IMR-90 (cell line): ENCODE measurements at regions not wholly inside any gene's neighbourhood (a gene's known extent, or its start where the extent isn't known, plus 50 kb on each side); places are given as distances from the start of the nearest gene placed in this dataset.

Experiments
- ATAC-seq: fragments of 200-7000 bp; cut with Tn5 transposase; 2 replicates; pipeline ENCODE4 v1.9.1; 2020; ENCODE audit warnings: low read depth, mild to moderate bottlenecking, moderate library complexity
- BruUV-seq: library from RNA; stranded (reverse); fragments of 400-500 nt; replicated peaks from 2 replicates; lab custom pipeline; 2021; lab: Mats Ljungman, UMichigan
- CTCF ChIA-PET: fragments of 300-600 bp; formaldehyde crosslinking; extraction: SDS; loops from one replicate; lab custom pipeline; 2021; ENCODE audit warnings: antibody characterized with exemption; lab: Yijun Ruan, JAX
- POLR2A ChIA-PET: fragments of 300-600 bp; sonication (Branson Sonifier 250); formaldehyde crosslinking; loops from one replicate; lab custom pipeline; 2022; ENCODE audit warnings: antibody characterized with exemption; ENCODE audit not compliant: unreplicated experiment; lab: Charles Lee
- DNase-seq: peaks from one replicate; pipeline ENCODE4 v3.0.0; 2013
- H2AFZ ChIP-seq: replicated peaks from 2 replicates; pipeline ENCODE3; 2013; ENCODE audit warnings: low read length, mild to moderate bottlenecking; ENCODE audit not compliant: poor library complexity
- H2AK5ac ChIP-seq: 2 replicates; pipeline ENCODE4 v1.6.1; 2013; ENCODE audit warnings: low read depth, low read length, inconsistent platforms
- H2AK9ac ChIP-seq: replicated peaks from 2 replicates; pipeline ENCODE3; 2013; ENCODE audit warnings: mild to moderate bottlenecking, low read depth, low read length, moderate library complexity; ENCODE audit not compliant: poor library complexity
- H2BK120ac ChIP-seq: 2 replicates; pipeline ENCODE4 v1.6.1; 2013; ENCODE audit warnings: low read depth, low read length, inconsistent platforms
- H2BK15ac ChIP-seq: 3 replicates; pipeline ENCODE4 v1.6.1; 2013; ENCODE audit warnings: low read depth, low read length, inconsistent platforms
- H2BK20ac ChIP-seq: 2 replicates; pipeline ENCODE4 v1.6.1; 2013; ENCODE audit warnings: low read depth, mild to moderate bottlenecking, inconsistent platforms, low read length, moderate library complexity
- H2BK5ac ChIP-seq: 2 replicates; pipeline ENCODE4 v1.6.1; 2013; ENCODE audit warnings: mild to moderate bottlenecking, low read depth, low read length, inconsistent platforms; ENCODE audit not compliant: poor library complexity, severe bottlenecking
- H3K14ac ChIP-seq: replicated peaks from 2 replicates; pipeline ENCODE4 v1.6.1; 2013; ENCODE audit warnings: low read depth, low read length, inconsistent platforms
- H3K18ac ChIP-seq: 2 replicates; pipeline ENCODE4 v1.6.1; 2013; ENCODE audit warnings: low read depth, low read length, control low read depth
- H3K23ac ChIP-seq: 2 replicates; pipeline ENCODE4 v1.6.1; 2013; ENCODE audit warnings: low read depth, low read length, inconsistent platforms
- H3K27ac ChIP-seq: 2 replicates; pipeline ENCODE4 v1.5.1; 2013; ENCODE audit warnings: mild to moderate bottlenecking, control low read depth, low read length; ENCODE audit not compliant: insufficient read depth
- H3K27me3 ChIP-seq: 2 replicates; pipeline ENCODE4 v1.6.1; 2013; ENCODE audit warnings: low read length; ENCODE audit not compliant: control insufficient read depth, insufficient read depth
- H3K36me3 ChIP-seq: 2 replicates; pipeline ENCODE4 v1.6.1; 2013; ENCODE audit warnings: low read length, mixed read lengths; ENCODE audit not compliant: control insufficient read depth, insufficient read depth
- H3K4ac ChIP-seq: 2 replicates; pipeline ENCODE4 v1.6.1; 2013; ENCODE audit warnings: low read depth, low read length, inconsistent platforms
- H3K4me1 ChIP-seq: 2 replicates; pipeline ENCODE4 v1.6.1; 2013; ENCODE audit warnings: low read length, mixed read lengths; ENCODE audit not compliant: control insufficient read depth, insufficient read depth
- H3K4me2 ChIP-seq: 2 replicates; pipeline ENCODE4 v1.6.1; 2013; ENCODE audit warnings: low read depth, mild to moderate bottlenecking, control low read depth, low read length, moderate library complexity
- H3K4me3 ChIP-seq: 2 replicates; pipeline ENCODE4 v1.5.1; 2013; ENCODE audit warnings: low read depth, mild to moderate bottlenecking, control low read depth, low read length, moderate library complexity; ENCODE audit not compliant: insufficient read depth
- H3K56ac ChIP-seq: 2 replicates; pipeline ENCODE4 v1.6.1; 2013; ENCODE audit warnings: low read length, inconsistent platforms; ENCODE audit not compliant: insufficient read depth; ENCODE audit errors: extremely low read depth
- H3K79me1 ChIP-seq, 2 experiments: 2 replicates each; pipeline ENCODE4 v1.6.1; 2013; ENCODE audit warnings: low read length in 2 of 2, inconsistent platforms in 1 of 2, low read depth in 1 of 2
- H3K9ac ChIP-seq: 2 replicates; pipeline ENCODE4 v1.6.1; 2013; ENCODE audit warnings: low read depth, low read length, control low read depth
- H3K9me1 ChIP-seq: 2 replicates; pipeline ENCODE4 v1.6.1; 2013; ENCODE audit warnings: low read length, inconsistent platforms; ENCODE audit not compliant: insufficient read depth
- H3K9me3 ChIP-seq: 2 replicates; pipeline ENCODE4 v1.6.1; 2013; ENCODE audit warnings: low read length; ENCODE audit not compliant: control insufficient read depth, insufficient read depth
- H4K20me1 ChIP-seq: 2 replicates; pipeline ENCODE4 v1.6.1; 2013; ENCODE audit warnings: low read length, inconsistent platforms; ENCODE audit not compliant: insufficient read depth
- H4K5ac ChIP-seq: 2 replicates; pipeline ENCODE4 v1.6.1; 2013; ENCODE audit warnings: mild to moderate bottlenecking, low read depth, low read length, control low read depth
- H4K8ac ChIP-seq, 2 experiments: 2 replicates each; pipeline ENCODE4 v1.6.1; 2013; ENCODE audit warnings: low read depth in 2 of 2, low read length in 2 of 2, control low read depth in 1 of 2, inconsistent platforms in 1 of 2
- H4K91ac ChIP-seq: 2 replicates; pipeline ENCODE4 v1.6.1; 2013; ENCODE audit warnings: low read depth, low read length, inconsistent platforms; ENCODE audit not compliant: insufficient read depth
- BHLHE40 ChIP-seq: fragments of 150-350 bp; IDR thresholded peaks from 2 replicates; pipeline ENCODE4 v1.6.1; 2016; ENCODE audit warnings: mild to moderate bottlenecking, low read depth, low read length
- CEBPB ChIP-seq: IDR thresholded peaks from 2 replicates; pipeline ENCODE4 v1.6.1; 2012; ENCODE audit warnings: low read depth, low read length, improper control_type of control experiment
- CTCF ChIP-seq: conservative IDR thresholded peaks from 2 replicates; pipeline ENCODE4 v1.5.1; 2012; ENCODE audit warnings: mild to moderate bottlenecking, low read depth, low read length, improper control_type of control experiment
- MAFK ChIP-seq: IDR thresholded peaks from 2 replicates; pipeline ENCODE4 v1.6.1; 2012; ENCODE audit warnings: low read depth, low read length, improper control_type of control experiment
- MAZ ChIP-seq: IDR thresholded peaks from 2 replicates; pipeline ENCODE4 v1.6.1; 2012; ENCODE audit warnings: low read depth, mild to moderate bottlenecking, low read length, improper control_type of control experiment, moderate library complexity, borderline replicate concordance
- MXI1 ChIP-seq: IDR thresholded peaks from 2 replicates; pipeline ENCODE4 v1.6.1; 2012; ENCODE audit warnings: low read depth, mild to moderate bottlenecking, low read length, moderate library complexity, borderline replicate concordance
- POLR2A ChIP-seq: IDR thresholded peaks from 2 replicates; pipeline ENCODE4 v1.6.1; 2012; ENCODE audit warnings: mild to moderate bottlenecking, low read depth, low read length
- RCOR1 ChIP-seq: IDR thresholded peaks from 2 replicates; pipeline ENCODE4 v1.6.1; 2012; ENCODE audit warnings: mild to moderate bottlenecking, low read length, improper control_type of control experiment; ENCODE audit not compliant: insufficient replicate concordance
- RFX5 ChIP-seq: IDR thresholded peaks from 2 replicates; pipeline ENCODE4 v1.8.0; 2012; ENCODE audit warnings: low read depth, mild to moderate bottlenecking, low read length, moderate library complexity
- SMC3 ChIP-seq: fragments of 150-350 bp; IDR thresholded peaks from 2 replicates; pipeline ENCODE4 v1.6.1; 2016; ENCODE audit warnings: low read depth, mild to moderate bottlenecking, antibody characterized with exemption, low read length, moderate library complexity
- WGBS, 2 experiments: methylation state at CpG; one replicate each; pipeline versions ENCODE4 v1.1.5 to v1.1.7; 2013; ENCODE audit warnings: missing lambda C conversion rate in 2 of 2; ENCODE audit not compliant: insufficient read length in 1 of 2; ENCODE audit errors: extremely low coverage in 2 of 2; 5-methylcytosine and 5-hydroxymethylcytosine counted together
- dilution Hi-C: fragments of 300-500 bp; cut with HindIII; formaldehyde crosslinking; loops from one replicate; pipeline ENCODE4 v1.14.3; 2018; ENCODE audit warnings: low sequenced_read_pairs; ENCODE audit not compliant: unreplicated experiment
- in situ Hi-C: fragments of 300-500 bp; cut with MboI; formaldehyde crosslinking; loops from 3 replicates; pipeline ENCODE4 v1.14.3; 2019; ENCODE audit warnings: low sequenced_read_pairs, inconsistent platforms, mixed read lengths
- intact Hi-C: fragments of 100-400 bp; cut with micrococcal nuclease; formaldehyde crosslinking; loops from 2 replicates; pipeline ENCODE4 v1.10.0; 2022
- TF ChIP-seq, protein P1 (sequence below): fragments of 150-350 bp; IDR thresholded peaks from 2 replicates; pipeline ENCODE4 v1.6.1; 2016; ENCODE audit warnings: low read depth, mild to moderate bottlenecking, low read length, moderate library complexity, borderline replicate concordance

GRCh38 chr2:151120011-151120410 lies 141.7 kb downstream of the RBM43 start:
- POLR2A ChIA-PET = no interaction called here
- 100% methylated on average over 1 of the region's 2 CpGs; no CpG with 5 or more reads in 1 of the 2 experiments for WGBS, 2 experiments
- ATAC-seq = no peak

More at GRCh38 chr2:151120011-151120410, 141.7 kb downstream of the RBM43 start:
- H3K4me3 ChIP-seq = no peak overlapping the region
- dilution Hi-C loops = no loop called here
- DNase-seq = no peak
- peaks cover 3% of the 10 kb centered on the region; the same call in 1 of the 2 replicates for H3K27me3 ChIP-seq
- intact Hi-C loops = no loop called here
- no peak overlapping the region for H3K56ac ChIP-seq
- no peaks in the 10 kb centered on the region for H3K36me3 ChIP-seq
- no peak overlapping the region for H2BK15ac ChIP-seq
- no peak overlapping the region for H2BK5ac ChIP-seq
- H4K8ac ChIP-seq = no peak overlapping the region
- no peaks in the 10 kb centered on the region for H3K9me1 ChIP-seq
- in situ Hi-C loops = no loop called here
- H4K5ac ChIP-seq = no peak overlapping the region
- H2BK20ac ChIP-seq = no peak overlapping the region
- no peaks in the 10 kb centered on the region for H3K4me1 ChIP-seq
- H2AK9ac ChIP-seq = no peak overlapping the region
- no peak overlapping the region for H3K4me2 ChIP-seq
- no peak overlapping the region for H4K91ac ChIP-seq
- TF ChIP-seq CTCF (no peak), MAZ (no peak), MXI1 (no peak), SMC3 (no peak), RFX5 (no peak), CEBPB (no peak), BHLHE40 (no peak), RCOR1 (no peak), POLR2A (no peak), MAFK (no peak)
- TF ChIP-seq, protein P1, sequence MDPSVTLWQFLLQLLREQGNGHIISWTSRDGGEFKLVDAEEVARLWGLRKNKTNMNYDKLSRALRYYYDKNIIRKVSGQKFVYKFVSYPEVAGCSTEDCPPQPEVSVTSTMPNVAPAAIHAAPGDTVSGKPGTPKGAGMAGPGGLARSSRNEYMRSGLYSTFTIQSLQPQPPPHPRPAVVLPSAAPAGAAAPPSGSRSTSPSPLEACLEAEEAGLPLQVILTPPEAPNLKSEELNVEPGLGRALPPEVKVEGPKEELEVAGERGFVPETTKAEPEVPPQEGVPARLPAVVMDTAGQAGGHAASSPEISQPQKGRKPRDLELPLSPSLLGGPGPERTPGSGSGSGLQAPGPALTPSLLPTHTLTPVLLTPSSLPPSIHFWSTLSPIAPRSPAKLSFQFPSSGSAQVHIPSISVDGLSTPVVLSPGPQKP = no peak
- no peak overlapping the region for H2AFZ ChIP-seq
- no peak overlapping the region for H2BK120ac ChIP-seq
- no peaks in the 10 kb centered on the region for H4K20me1 ChIP-seq
- no peak overlapping the region for H3K14ac ChIP-seq
- no peak overlapping the region for H3K27ac ChIP-seq
- no peak overlapping the region for H3K18ac ChIP-seq
- no peak overlapping the region for H3K23ac ChIP-seq
- no peak overlapping the region for H2AK5ac ChIP-seq
- no TSS peak for BruUV-seq
- CTCF ChIA-PET = no interaction called here
- no peaks in the 10 kb centered on the region for H3K79me1 ChIP-seq
- no peak overlapping the region for H3K9ac ChIP-seq
- 0 out of 2 replicates have a peak, but pooled peaks cover 2% of the 10 kb centered on the region for H3K9me3 ChIP-seq
- no peak overlapping the region for H3K4ac ChIP-seq
